SU-DHL-6 (cell line): ENCODE measurements at regions not wholly inside any gene's neighbourhood (a gene's known extent, or its start where the extent isn't known, plus 50 kb on each side); places are given as distances from the start of the nearest gene placed in this dataset.
"Not testable (repeated sequence)": the region's sequence is repeated elsewhere in the genome, so short reads cannot be mapped to it uniquely, and the experiment has no call there.

ENCODE experiments used
- H2AFZ ChIP-seq: fragments of 200-600 bp; sonication (generic); 2 replicates; pipeline ENCODE4 v1.6.1; 2014; ENCODE audit warnings: low read depth, mild to moderate bottlenecking, moderate library complexity, mixed read lengths, antibody characterized with exemption, low read length; ENCODE audit not compliant: severe bottlenecking
- H3F3A ChIP-seq: fragments of 200-600 bp; shearing (Covaris generic); 2 replicates; pipeline ENCODE4 v1.6.0; 2016; ENCODE audit warnings: antibody characterized with exemption, mild to moderate bottlenecking; ENCODE audit not compliant: insufficient read depth
- H3K27ac ChIP-seq: fragments of 200-600 bp; sonication (generic); 2 replicates; pipeline ENCODE4 v1.5.1; 2016; ENCODE audit warnings: low read depth, mild to moderate bottlenecking, low read length, moderate library complexity, mixed read lengths
- H3K27me3 ChIP-seq: fragments of 200-600 bp; sonication (generic), shearing (Covaris generic); 2 replicates; pipeline ENCODE4 v1.6.0; 2014; ENCODE audit warnings: mild to moderate bottlenecking, low read length
- H3K36me3 ChIP-seq: fragments of 200-600 bp; sonication (generic); 2 replicates; pipeline ENCODE4 v1.6.1; 2014; ENCODE audit warnings: mild to moderate bottlenecking, low read length, mixed read lengths
- H3K4me2 ChIP-seq: fragments of 300-600, 200-600 bp; shearing (Covaris generic), sonication (generic); 2 replicates; pipeline ENCODE4 v1.6.0; 2014; ENCODE audit warnings: low read length, low read depth, mild to moderate bottlenecking; ENCODE audit not compliant: poor library complexity, severe bottlenecking
- H3K4me3 ChIP-seq: fragments of 200-600 bp; sonication (generic); 2 replicates; pipeline ENCODE4 v1.5.1; 2014; ENCODE audit warnings: antibody characterized with exemption, low read length, mild to moderate bottlenecking, mixed read lengths; ENCODE audit not compliant: insufficient read depth, poor library complexity, severe bottlenecking
- H3K79me2 ChIP-seq: fragments of 200-600 bp; sonication (generic); 2 replicates; pipeline ENCODE4 v1.6.1; 2014; ENCODE audit warnings: mild to moderate bottlenecking, low read length, moderate library complexity; ENCODE audit not compliant: insufficient read depth
- H3K9ac ChIP-seq: fragments of 200-600 bp; sonication (generic); 2 replicates; pipeline ENCODE4 v1.7.0; 2014; ENCODE audit warnings: mild to moderate bottlenecking, low read length
- H3K9me2 ChIP-seq: fragments of 200-600 bp; sonication (generic); replicated peaks from 2 replicates; pipeline ENCODE4 v1.6.1; 2014; ENCODE audit warnings: low read length; ENCODE audit not compliant: insufficient read depth
- H3K9me3 ChIP-seq: fragments of 200-600 bp; sonication (generic); 2 replicates; pipeline ENCODE4 v1.6.1; 2014; ENCODE audit warnings: low read length, mixed read lengths; ENCODE audit not compliant: insufficient read depth
- H4K20me1 ChIP-seq: fragments of 200-600 bp; sonication (generic); 2 replicates; pipeline ENCODE4 v1.6.1; 2014; ENCODE audit warnings: low read depth, mild to moderate bottlenecking, antibody characterized with exemption, low read length, moderate library complexity, mixed read lengths
- CTCF ChIP-seq: fragments of 200-600 bp; sonication (generic); IDR thresholded peaks from one replicate; pipeline ENCODE4 v1.5.1; 2017; ENCODE audit warnings: antibody characterized with exemption, mild to moderate bottlenecking, low read length, moderate library complexity; ENCODE audit not compliant: insufficient read depth, poor library complexity, severe bottlenecking
- EZH2phosphoT487 ChIP-seq: fragments of 200-600 bp; sonication (generic), shearing (Covaris generic); conservative IDR thresholded peaks from 2 replicates; pipeline ENCODE4 v1.6.1; 2018; ENCODE audit warnings: mild to moderate bottlenecking, antibody characterized with exemption, low read length, moderate library complexity, mixed read lengths

- Histone ChIP-seq H3K36me3 (no peaks in the 10 kb centered on the region), H3K4me2 (no peak overlapping the region), H3K9ac (no peak overlapping the region), H3F3A (no peaks in the 10 kb centered on the region), H3K9me2 (no peaks in the 10 kb centered on the region), H3K4me3 (no peak overlapping the region), H3K27ac (no peak overlapping the region), H3K9me3 (no peaks in the 10 kb centered on the region), H3K79me2 (no peaks in the 10 kb centered on the region), H2AFZ (no peak overlapping the region), H3K27me3 (no peaks in the 10 kb centered on the region), H4K20me1 (no peaks in the 10 kb centered on the region)
- no peak for TF ChIP-seq EZH2phosphoT487
Observed at GRCh38 chr5:18607570-18607969, 973.3 kb downstream of the TAF11L14 start.

GRCh38 chr5:18617191-18617590, 982.9 kb downstream of the TAF11L14 start:
- not testable (repeated sequence) for H3K9me2 ChIP-seq, H3K36me3 ChIP-seq, H3K4me2 ChIP-seq, H3K79me2 ChIP-seq, H4K20me1 ChIP-seq, H3K27ac ChIP-seq, H3K27me3 ChIP-seq, H3K9ac ChIP-seq, H3K4me3 ChIP-seq, H3K9me3 ChIP-seq, H2AFZ ChIP-seq, H3F3A ChIP-seq

GRCh38 chr5:18630458-18631045, 996.3 kb downstream of the TAF11L14 start:
- Histone ChIP-seq H3K27me3 (no peaks in the 10 kb centered on the region), H4K20me1 (no peaks in the 10 kb centered on the region), H3K79me2 (no peaks in the 10 kb centered on the region), H3K9me2 (no peaks in the 10 kb centered on the region), H3K4me3 (no peak overlapping the region), H3K4me2 (no peak overlapping the region), H3K27ac (no peak overlapping the region), H3K9me3 (no peaks in the 10 kb centered on the region), H3F3A (no peaks in the 10 kb centered on the region), H3K36me3 (no peaks in the 10 kb centered on the region), H3K9ac (no peak overlapping the region), H2AFZ (no peak overlapping the region)
- TF ChIP-seq EZH2phosphoT487, result no peak
- no peak for TF ChIP-seq CTCF

GRCh38 chr5:18652404-18653215, 1018.4 kb downstream of the TAF11L14 start:
- Histone ChIP-seq H4K20me1 (no peaks in the 10 kb centered on the region), H3K9me3 (0 out of 2 replicates have a peak, but pooled peaks cover 3% of the 10 kb centered on the region)
- TF ChIP-seq EZH2phosphoT487 (no peak), CTCF (no peak)

More at GRCh38 chr5:18652404-18653215, 1018.4 kb downstream of the TAF11L14 start:
- H3F3A ChIP-seq, result no peaks in the 10 kb centered on the region
- no peak overlapping the region for H3K9ac ChIP-seq
- H3K27ac ChIP-seq, result no peak overlapping the region
- H3K36me3 ChIP-seq, result no peaks in the 10 kb centered on the region
- H3K4me3 ChIP-seq, result no peak overlapping the region
- no peaks in the 10 kb centered on the region for H3K79me2 ChIP-seq
- H3K27me3 ChIP-seq, result no peaks in the 10 kb centered on the region
- H3K4me2 ChIP-seq, result no peak overlapping the region
- H3K9me2 ChIP-seq, result no peaks in the 10 kb centered on the region
- no peak overlapping the region for H2AFZ ChIP-seq
